ENCODE measurements at regions not wholly inside any gene's neighbourhood (a gene's known extent, or its start where the extent isn't known, plus 50 kb on each side); places are given as distances from the start of the nearest gene placed in this dataset.

GRCh38 chr10:31646519-31646918 is 282.1 kb downstream of the ARHGAP12 start:
- no peak for TF ChIP-seq CTCF (IDR thresholded peaks at IDR 0.05; ENCODE audit: borderline replicate concordance, insufficient read depth, low read depth, low read length)
- no peak overlapping the region for H3K4me3 ChIP-seq (ENCODE audit: low read depth, low read length)

DNA sequence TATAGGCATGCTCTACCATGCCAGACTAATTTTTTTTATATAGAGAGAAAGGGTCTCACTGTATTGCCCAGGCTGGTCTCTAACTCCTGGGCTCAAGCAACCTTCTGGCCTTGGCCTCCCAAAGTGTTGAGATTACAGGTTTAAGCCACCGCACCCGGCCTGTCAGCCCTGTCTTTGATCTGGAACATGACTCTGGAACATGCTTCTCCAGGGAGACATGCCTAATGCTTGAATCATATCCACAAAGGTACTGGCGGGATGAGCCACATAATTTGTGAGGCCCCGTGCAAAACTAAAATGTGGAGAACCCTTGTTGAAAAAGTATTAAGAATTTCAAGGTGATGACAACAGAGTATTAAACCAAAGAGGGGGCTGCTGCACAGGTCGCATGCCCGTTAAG is 282.8 kb downstream of the ARHGAP12 start:
- H3K4me3 ChIP-seq (ENCODE audit: low read depth, low read length), result no peak overlapping the region
- TF ChIP-seq CTCF (IDR thresholded peaks at IDR 0.05; ENCODE audit: borderline replicate concordance, insufficient read depth, low read depth, low read length), result no peak

DNA sequence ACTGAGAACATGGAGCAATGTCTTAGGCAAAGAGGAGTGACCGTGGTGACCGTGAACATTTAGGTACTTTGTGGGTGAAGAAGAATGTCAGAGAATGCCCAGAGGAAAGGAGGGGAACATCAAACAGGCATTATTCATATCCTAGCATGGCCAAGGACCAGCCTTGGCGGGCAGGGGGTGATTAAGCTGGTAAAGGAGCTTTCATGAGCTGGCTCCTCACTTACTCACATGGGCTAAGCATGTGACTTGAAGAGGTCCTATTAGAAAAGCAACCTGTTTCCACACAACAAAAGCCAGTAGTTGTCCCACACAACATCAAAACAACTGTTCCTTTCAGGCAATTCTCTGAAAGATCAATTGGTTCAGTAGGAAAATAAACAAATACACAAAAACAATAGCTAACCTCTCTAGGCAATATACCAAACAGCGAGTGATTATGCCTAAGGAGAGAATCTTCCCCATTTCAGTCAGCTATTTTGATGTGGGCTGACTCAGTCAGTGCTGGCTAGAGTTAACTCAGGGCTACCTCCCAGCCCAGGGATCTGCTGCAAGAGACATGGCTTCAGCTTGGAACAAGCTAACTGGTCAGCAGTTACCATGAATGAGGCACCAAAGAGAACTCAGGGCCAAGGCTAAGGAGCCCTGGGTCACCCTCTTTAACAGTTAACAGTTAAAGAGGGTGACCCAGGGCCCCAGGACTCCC is 283.5 kb downstream of the ARHGAP12 start:
- no peak overlapping the region for H3K4me3 ChIP-seq (ENCODE audit: low read depth, low read length)
- no peak for TF ChIP-seq CTCF (IDR thresholded peaks at IDR 0.05; ENCODE audit: borderline replicate concordance, insufficient read depth, low read depth, low read length)

DNA sequence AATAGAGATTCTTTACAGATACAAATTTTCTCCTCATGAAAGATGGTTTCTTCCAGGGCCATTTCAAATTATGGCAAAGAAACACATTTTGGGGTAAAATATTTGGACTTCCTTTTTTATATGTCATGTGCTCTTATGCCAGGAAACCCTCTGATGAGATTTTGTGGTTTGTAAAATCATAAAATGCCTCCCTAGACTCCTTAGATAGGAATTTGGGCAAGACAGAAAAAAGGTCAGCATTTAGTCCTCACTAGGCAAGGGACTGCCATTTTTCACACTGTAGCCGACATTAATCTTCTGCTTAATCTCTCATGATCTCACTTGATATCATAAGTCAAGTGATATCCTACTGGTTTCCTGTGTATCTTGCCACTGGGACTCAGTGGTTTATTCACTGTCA is 286.4 kb downstream of the ARHGAP12 start:
- no peak overlapping the region for H3K4me3 ChIP-seq (ENCODE audit: low read depth, low read length)
- TF ChIP-seq CTCF (IDR thresholded peaks at IDR 0.05; ENCODE audit: borderline replicate concordance, insufficient read depth, low read depth, low read length), result no peak

DNA sequence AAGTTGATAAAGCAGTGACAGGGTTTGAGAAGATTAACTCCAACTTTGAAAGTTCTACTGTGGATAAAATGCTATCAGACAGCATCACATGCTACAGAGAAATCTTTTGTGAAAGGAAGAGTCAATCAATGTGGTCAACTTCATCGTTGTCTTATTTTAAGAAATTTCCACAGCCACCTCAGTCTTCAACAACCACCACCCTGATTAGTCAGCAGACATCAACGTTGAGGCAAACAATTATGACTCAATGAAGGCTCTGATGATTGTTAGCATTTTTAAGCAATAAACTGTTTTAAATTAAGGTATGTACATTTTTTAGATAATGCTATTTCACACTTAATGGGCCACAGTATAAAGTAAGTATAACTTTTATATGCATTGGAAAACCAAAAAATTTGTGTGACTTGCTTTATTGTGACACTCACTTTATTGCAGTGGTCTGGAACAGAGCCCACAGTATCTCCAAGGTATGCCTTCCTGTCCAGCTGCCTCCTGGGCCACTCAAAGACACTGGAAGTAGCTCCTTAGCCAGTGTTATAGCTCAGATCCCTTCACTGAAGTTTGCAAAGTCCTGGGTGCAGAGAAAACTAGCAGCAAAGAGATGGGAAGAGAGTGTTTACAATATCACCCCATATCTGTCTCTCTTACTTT is 293.1 kb downstream of the ARHGAP12 start:
- no peak for TF ChIP-seq CTCF (IDR thresholded peaks at IDR 0.05; ENCODE audit: borderline replicate concordance, insufficient read depth, low read depth, low read length)
- no peak overlapping the region for H3K4me3 ChIP-seq (ENCODE audit: low read depth, low read length)

DNA sequence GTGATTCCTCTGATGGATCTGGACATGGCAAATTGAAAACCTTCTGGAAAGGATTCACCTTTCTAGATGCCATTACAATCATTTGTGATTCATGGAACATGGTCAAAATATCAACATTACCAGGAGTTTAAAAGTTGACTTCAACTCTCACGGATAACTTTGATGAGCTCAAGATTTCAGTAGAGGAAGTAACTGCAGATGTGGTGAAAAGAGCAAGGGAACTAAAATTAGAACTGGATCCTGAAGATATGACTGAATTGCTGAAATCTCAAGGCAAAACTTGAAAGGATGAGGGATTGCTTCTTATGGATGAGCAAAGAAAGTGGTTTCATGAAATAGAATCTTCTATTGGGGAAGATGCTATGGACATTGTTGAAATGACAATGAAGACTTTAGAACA is 293.6 kb downstream of the ARHGAP12 start:
- no peak overlapping the region for H3K4me3 ChIP-seq (ENCODE audit: low read depth, low read length)
- no peak for TF ChIP-seq CTCF (IDR thresholded peaks at IDR 0.05; ENCODE audit: borderline replicate concordance, insufficient read depth, low read depth, low read length)

All from GM12875 (cell line).